PC-9 (cell line): ENCODE measurements at regions not wholly inside any gene's neighbourhood (a gene's known extent, or its start where the extent isn't known, plus 50 kb on each side); places are given as distances from the start of the nearest gene placed in this dataset.

Source experiments
- BruUV-seq: library from RNA; stranded (reverse); fragments of 400-500 nt; replicated peaks from 2 replicates; lab custom pipeline; 2021; lab: Mats Ljungman, UMichigan
- CTCF ChIA-PET: fragments of 300-600 bp; sonication (Branson Sonifier 250); formaldehyde crosslinking; loops from one replicate; lab custom pipeline; 2022; ENCODE audit warnings: antibody characterized with exemption; lab: Charles Lee
- POLR2A ChIA-PET: fragments of 300-600 bp; sonication (Branson Sonifier 250); formaldehyde crosslinking; loops from one replicate; lab custom pipeline; 2022; ENCODE audit warnings: antibody characterized with exemption; ENCODE audit not compliant: unreplicated experiment; lab: Charles Lee
- DNase-seq, 2 experiments: peaks; one replicate each; pipeline versions ENCODE4 v3.0.0 to v3.0.0-alpha.2; 2015 to 2022; ENCODE audit warnings: mixed read lengths in 1 of 2
- H2AFZ ChIP-seq: fragments of 200-600 bp; sonication (generic); 2 replicates; pipeline ENCODE4 v1.8.1; 2017; ENCODE audit warnings: antibody characterized with exemption
- H3F3A ChIP-seq: fragments of 200-600 bp; sonication (generic); 2 replicates; pipeline ENCODE4 v1.8.1; 2017; ENCODE audit warnings: antibody characterized with exemption, mild to moderate bottlenecking, low read depth; ENCODE audit not compliant: insufficient read depth
- H3K27ac ChIP-seq: fragments of 200-600 bp; sonication (generic); 2 replicates; pipeline ENCODE4 v1.6.1; 2016; ENCODE audit warnings: mixed run types
- H3K27me3 ChIP-seq: fragments of 200-600 bp; sonication (generic); 2 replicates; pipeline ENCODE4 v1.6.1; 2016; ENCODE audit warnings: low read depth, mixed run types; ENCODE audit not compliant: insufficient read depth
- H3K36me3 ChIP-seq: fragments of 200-600 bp; sonication (generic); 2 replicates; pipeline ENCODE4 v1.6.1; 2016; ENCODE audit warnings: low read depth, mixed run types
- H3K4me1 ChIP-seq: fragments of 200-600 bp; sonication (generic); replicated peaks from 2 replicates; pipeline ENCODE4 v1.6.1; 2016; ENCODE audit warnings: mixed run types; ENCODE audit not compliant: insufficient read depth
- H3K4me2 ChIP-seq: fragments of 200-600 bp; sonication (generic); 2 replicates; pipeline ENCODE4 v1.6.1; 2017; ENCODE audit warnings: mixed run types
- H3K4me3 ChIP-seq: fragments of 200-600 bp; sonication (generic); 2 replicates; pipeline ENCODE4 v1.6.1; 2016; ENCODE audit warnings: mixed run types
- H3K79me2 ChIP-seq: fragments of 200-600 bp; sonication (generic); 2 replicates; pipeline ENCODE4 v1.6.1; 2017; ENCODE audit warnings: low read depth, mixed run types
- H3K9me2 ChIP-seq: fragments of 200-600 bp; sonication (generic); 2 replicates; pipeline ENCODE4 v1.8.1; 2017; ENCODE audit warnings: mild to moderate bottlenecking; ENCODE audit not compliant: insufficient read depth
- H3K9me3 ChIP-seq: fragments of 200-600 bp; sonication (generic); 2 replicates; pipeline ENCODE4 v1.8.1; 2016; ENCODE audit warnings: low read depth; ENCODE audit not compliant: insufficient read depth
- H4K20me1 ChIP-seq: fragments of 200-600 bp; sonication (generic); 2 replicates; pipeline ENCODE4 v1.8.1; 2017; ENCODE audit not compliant: insufficient read depth
- EZH2 ChIP-seq: fragments of 200-600 bp; sonication (generic); IDR thresholded peaks from 2 replicates; pipeline ENCODE4 v1.8.0; 2017; ENCODE audit warnings: antibody characterized with exemption, low read depth
- intact Hi-C: fragments of 100-400 bp; cut with micrococcal nuclease; formaldehyde crosslinking; loops from one replicate; pipeline ENCODE4 v1.10.0; 2022; ENCODE audit not compliant: unreplicated experiment
- TF ChIP-seq, protein P1 (sequence below): fragments of 200-600 bp; sonication (generic); conservative IDR thresholded peaks from 2 replicates; pipeline ENCODE4 v1.6.1; 2017; ENCODE audit warnings: mixed run types, antibody characterized with exemption, mild to moderate bottlenecking, moderate library complexity

DNA sequence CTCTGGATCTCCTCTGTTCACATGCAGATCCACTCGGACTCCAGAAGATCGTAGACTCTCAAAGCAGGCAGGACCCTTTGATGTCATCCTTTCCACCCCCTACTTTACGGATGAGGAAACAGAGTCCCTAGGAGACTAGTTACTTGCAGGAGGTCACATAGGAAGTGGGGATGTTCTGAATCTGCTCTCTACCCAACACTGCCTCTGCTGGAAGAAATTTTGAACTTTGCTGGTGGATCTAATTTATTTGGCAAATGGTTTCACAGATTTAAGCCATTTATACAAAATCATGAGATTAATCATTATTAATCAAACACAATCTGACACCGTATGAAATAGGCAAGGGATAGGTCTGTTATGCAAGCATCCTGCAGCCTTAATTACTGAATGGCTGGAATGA lies 55.0 kb upstream of the USP47 start:
- no peak for DNase-seq
- Histone ChIP-seq H3K4me3 (no peak overlapping the region), H3K79me2 (no peaks in the 10 kb centered on the region), H3K4me1 (no peaks in the 10 kb centered on the region), H3F3A (no peaks in the 10 kb centered on the region), H3K36me3 (no peaks in the 10 kb centered on the region), H3K4me2 (no peak overlapping the region), H3K9me2 (no peaks in the 10 kb centered on the region), H3K27ac (no peak overlapping the region), H3K9me3 (no peaks in the 10 kb centered on the region), H4K20me1 (no peaks in the 10 kb centered on the region), H3K27me3 (peaks cover 11% of the 10 kb centered on the region; the same call in 1 of the 2 replicates), H2AFZ (no peak overlapping the region)
- TF ChIP-seq EZH2 = no peak
- TF ChIP-seq, protein P1, sequence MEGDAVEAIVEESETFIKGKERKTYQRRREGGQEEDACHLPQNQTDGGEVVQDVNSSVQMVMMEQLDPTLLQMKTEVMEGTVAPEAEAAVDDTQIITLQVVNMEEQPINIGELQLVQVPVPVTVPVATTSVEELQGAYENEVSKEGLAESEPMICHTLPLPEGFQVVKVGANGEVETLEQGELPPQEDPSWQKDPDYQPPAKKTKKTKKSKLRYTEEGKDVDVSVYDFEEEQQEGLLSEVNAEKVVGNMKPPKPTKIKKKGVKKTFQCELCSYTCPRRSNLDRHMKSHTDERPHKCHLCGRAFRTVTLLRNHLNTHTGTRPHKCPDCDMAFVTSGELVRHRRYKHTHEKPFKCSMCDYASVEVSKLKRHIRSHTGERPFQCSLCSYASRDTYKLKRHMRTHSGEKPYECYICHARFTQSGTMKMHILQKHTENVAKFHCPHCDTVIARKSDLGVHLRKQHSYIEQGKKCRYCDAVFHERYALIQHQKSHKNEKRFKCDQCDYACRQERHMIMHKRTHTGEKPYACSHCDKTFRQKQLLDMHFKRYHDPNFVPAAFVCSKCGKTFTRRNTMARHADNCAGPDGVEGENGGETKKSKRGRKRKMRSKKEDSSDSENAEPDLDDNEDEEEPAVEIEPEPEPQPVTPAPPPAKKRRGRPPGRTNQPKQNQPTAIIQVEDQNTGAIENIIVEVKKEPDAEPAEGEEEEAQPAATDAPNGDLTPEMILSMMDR = peak; percentile 41; the same call in 1 of the 2 replicates
- POLR2A ChIA-PET = no interaction called here
- intact Hi-C loops = loop anchor here (1.0 to 5.0 kb wide), 3 partner anchors 758 to 1016 kb away; no protein-coding TSS in a partner anchor
- CTCF ChIA-PET = interaction anchor here (1.4 to 2.7 kb wide), 2 partner anchors 759 to 1016 kb away, joined by 6 to 20 read pairs; no protein-coding TSS in a partner anchor
- BruUV-seq = no TSS peak

DNA sequence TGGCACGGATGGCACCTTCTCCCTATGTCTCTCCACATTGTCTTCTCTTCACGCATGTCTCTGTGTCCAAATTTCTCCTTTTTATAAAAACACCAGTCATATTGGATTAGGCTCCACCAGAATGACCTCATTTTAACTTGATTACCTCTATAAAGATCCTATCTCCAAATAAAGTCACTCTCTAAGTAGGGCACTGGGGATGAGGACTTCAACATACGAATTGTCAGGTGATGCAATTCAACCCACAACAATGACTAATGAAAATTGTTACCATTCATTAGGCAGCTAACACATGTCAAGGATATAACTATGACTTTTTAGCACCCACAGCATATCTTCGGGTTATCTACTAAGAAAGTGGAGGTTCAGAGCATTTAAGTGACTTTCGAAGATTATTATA lies 55.5 kb upstream of the USP47 start:
- no peak for DNase-seq
- POLR2A ChIA-PET = no interaction called here
- Histone ChIP-seq H3K79me2 (no peaks in the 10 kb centered on the region), H3K36me3 (no peaks in the 10 kb centered on the region), H3K4me1 (no peaks in the 10 kb centered on the region), H3K9me2 (no peaks in the 10 kb centered on the region), H2AFZ (no peak overlapping the region), H3K9me3 (no peaks in the 10 kb centered on the region), H3K27me3 (peaks cover 12% of the 10 kb centered on the region; the same call in 1 of the 2 replicates), H3K27ac (no peak overlapping the region), H3K4me2 (no peak overlapping the region), H4K20me1 (no peaks in the 10 kb centered on the region), H3K4me3 (no peak overlapping the region), H3F3A (no peaks in the 10 kb centered on the region)
- CTCF ChIA-PET = no interaction called here
- no TSS peak for BruUV-seq
- intact Hi-C loops = loop anchor here (2.0 to 5.0 kb wide), 2 partner anchors 854 to 1015 kb away; no protein-coding TSS in a partner anchor
- no peak for TF ChIP-seq EZH2

DNA sequence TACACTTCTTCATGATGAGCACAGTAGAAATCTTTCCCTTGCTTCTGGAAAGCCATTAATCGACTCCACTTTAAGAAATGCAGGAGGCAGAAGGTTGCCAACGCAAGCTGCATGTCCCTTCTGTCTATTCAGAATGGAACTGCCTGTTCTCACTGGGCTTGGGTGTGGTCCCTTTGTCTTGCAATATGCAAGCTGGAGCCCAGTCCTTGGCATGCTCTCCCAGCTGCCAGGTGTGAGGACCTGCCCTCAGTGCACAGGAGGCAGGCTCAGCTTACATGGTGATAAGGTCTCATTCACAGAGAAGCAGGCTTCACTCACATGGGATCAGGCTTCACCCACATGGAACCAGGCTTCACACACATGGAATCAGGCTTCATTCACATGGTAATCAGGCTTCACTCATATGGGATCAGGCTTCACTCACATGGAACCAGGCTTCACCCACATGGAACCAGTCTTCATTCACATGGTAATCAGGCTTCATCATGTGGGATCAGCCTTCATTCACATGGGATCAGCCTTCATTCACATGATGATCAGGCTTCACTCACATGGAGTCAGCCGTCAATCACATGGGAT lies 59.2 kb upstream of the USP47 start:
- Histone ChIP-seq H3K27ac (no peak overlapping the region), H3K4me3 (no peak overlapping the region), H3K79me2 (no peaks in the 10 kb centered on the region), H4K20me1 (no peaks in the 10 kb centered on the region), H3K4me2 (no peak overlapping the region), H3K9me2 (no peaks in the 10 kb centered on the region), H3K9me3 (no peaks in the 10 kb centered on the region), H3K4me1 (no peaks in the 10 kb centered on the region), H2AFZ (no peak overlapping the region), H3K27me3 (peaks cover 48% of the 10 kb centered on the region), H3K36me3 (no peaks in the 10 kb centered on the region), H3F3A (no peaks in the 10 kb centered on the region)
- TF ChIP-seq EZH2 = no peak
- POLR2A ChIA-PET = no interaction called here
- DNase-seq = no peak
- intact Hi-C loops = no loop called here
- CTCF ChIA-PET = no interaction called here
- no TSS peak for BruUV-seq

DNA sequence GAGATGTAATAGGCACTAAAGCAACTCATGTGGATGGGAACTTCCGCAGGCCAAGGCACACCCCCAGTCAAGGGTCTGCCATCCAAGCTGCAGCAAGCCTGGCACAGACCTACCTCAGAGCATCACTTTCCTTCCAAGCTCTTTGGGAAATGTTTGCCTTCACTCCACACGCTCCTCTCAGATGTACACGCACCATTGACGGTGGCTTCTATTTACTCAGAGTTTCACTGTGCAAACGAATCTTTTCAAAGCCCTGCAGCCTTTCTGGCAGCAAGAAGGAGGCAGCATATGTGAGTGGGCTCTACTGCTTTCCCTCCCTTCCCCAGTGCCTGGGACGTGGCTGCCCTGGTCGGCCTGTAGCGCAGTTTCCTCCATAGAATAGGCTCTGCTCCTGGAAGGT lies 60.9 kb upstream of the USP47 start:
- no peak for TF ChIP-seq EZH2
- TF ChIP-seq, protein P1 = no peak

More for the DNA sequence above, 60.9 kb upstream of the USP47 start:
- H3K79me2 ChIP-seq = no peaks in the 10 kb centered on the region
- no peak for DNase-seq
- H4K20me1 ChIP-seq = no peaks in the 10 kb centered on the region
- no peak overlapping the region for H3K4me2 ChIP-seq
- H2AFZ ChIP-seq = no peak overlapping the region
- no peaks in the 10 kb centered on the region for H3K9me2 ChIP-seq
- BruUV-seq = no TSS peak
- no peak overlapping the region for H3K4me3 ChIP-seq
- CTCF ChIA-PET = no interaction called here
- no peaks in the 10 kb centered on the region for H3K36me3 ChIP-seq
- H3K27ac ChIP-seq = no peak overlapping the region
- H3K27me3 ChIP-seq = peaks cover 66% of the 10 kb centered on the region
- H3F3A ChIP-seq = no peaks in the 10 kb centered on the region
- POLR2A ChIA-PET = no interaction called here
- H3K9me3 ChIP-seq = no peaks in the 10 kb centered on the region
- H3K4me1 ChIP-seq = no peaks in the 10 kb centered on the region
- intact Hi-C loops = no loop called here
